Skeletal muscle cell (primary cell): ENCODE measurements at regions not wholly inside any gene's neighbourhood (a gene's known extent, or its start where the extent isn't known, plus 50 kb on each side); places are given as distances from the start of the nearest gene placed in this dataset.
A peak's percentile ranks its signal among the peaks of the same experiment; 100 is the strongest.
"Not testable (repeated sequence)": the region's sequence is repeated elsewhere in the genome, so short reads cannot be mapped to it uniquely, and the experiment has no call there.

ENCODE experiments used
- DNase-seq: peaks from one replicate; pipeline ENCODE4 v3.0.0-alpha.2; 2010; ENCODE audit warnings: low read depth
- H3K4me3 ChIP-seq: 2 replicates; pipeline ENCODE4 v1.5.1; 2011; ENCODE audit warnings: low read depth, mild to moderate bottlenecking, control low read depth, low read length, moderate library complexity

DNA sequence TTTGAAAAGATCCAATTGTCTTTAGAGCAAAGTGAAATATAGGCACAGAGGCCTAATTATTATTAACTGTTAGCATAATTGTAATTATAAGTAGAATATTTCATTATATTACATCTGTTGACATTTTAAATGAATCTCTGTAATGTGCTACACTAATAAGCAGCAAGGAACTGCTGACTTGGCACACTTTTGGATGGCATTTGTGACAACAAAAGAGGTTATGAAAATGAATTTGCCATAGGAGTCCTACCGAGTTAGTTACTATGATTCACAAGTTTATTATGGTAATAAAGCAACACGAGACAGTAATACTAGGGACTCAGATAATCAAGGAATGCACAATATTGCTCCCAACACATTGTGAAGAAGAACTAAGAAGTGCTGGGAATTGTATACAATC is 213.8 kb upstream of the PCDH9 start:
- no peak for DNase-seq
- no peak overlapping the region for H3K4me3 ChIP-seq

DNA sequence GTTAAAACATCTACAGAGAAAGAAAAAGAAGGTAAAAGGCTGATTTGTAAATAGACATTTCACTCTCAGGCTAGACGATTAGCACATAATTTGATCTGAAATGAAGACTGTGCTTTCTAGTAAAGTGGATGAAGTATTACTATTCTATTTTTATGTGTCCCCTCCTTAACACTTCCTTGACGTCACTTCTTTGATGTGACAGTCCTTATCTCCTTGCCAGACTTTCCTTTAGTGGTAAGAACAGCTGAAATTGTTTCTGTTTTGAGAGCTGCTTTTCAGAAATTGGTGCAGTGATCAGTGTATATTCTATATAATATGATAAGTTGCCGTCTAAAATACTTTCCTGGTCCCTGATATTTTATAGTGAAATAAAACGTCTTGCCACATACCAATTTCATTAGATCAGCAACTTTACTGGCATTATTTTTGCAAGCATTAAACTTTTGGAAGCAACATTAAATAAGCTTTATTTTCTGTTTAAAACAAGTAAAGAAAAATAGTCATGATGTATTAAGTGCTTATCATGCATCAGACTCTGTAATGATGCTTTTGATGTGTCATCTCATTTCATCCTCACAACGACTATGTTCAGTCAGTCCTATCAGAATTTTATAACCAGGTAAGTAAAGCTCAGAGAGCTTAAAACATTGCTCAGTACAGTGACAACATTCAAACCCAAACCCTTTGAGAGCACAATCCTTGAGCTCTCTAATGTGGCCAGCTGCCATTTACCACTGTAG is 210.3 kb upstream of the PCDH9 start:
- H3K4me3 ChIP-seq: no peak overlapping the region
- DNase-seq: no peak

DNA sequence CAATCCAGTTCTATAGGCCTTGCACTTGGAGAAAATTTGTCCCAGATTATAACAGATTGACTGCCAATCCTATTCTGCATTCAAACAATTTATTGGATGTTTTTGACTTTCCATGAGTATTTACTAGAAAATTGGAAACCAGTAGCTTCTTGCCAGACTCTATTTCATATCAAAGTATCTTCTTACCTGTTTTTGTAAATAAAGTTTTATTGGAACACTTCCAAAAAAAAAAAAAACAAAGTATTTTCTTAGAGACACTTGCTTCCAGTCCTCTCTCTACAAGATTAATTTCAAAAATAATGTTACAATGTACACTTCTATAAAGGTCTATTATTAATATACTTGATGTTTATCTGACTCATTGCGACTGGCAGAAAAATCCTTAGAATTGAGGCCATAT is 209.2 kb upstream of the PCDH9 start:
- no peak for DNase-seq
- H3K4me3 ChIP-seq: no peak overlapping the region

DNA sequence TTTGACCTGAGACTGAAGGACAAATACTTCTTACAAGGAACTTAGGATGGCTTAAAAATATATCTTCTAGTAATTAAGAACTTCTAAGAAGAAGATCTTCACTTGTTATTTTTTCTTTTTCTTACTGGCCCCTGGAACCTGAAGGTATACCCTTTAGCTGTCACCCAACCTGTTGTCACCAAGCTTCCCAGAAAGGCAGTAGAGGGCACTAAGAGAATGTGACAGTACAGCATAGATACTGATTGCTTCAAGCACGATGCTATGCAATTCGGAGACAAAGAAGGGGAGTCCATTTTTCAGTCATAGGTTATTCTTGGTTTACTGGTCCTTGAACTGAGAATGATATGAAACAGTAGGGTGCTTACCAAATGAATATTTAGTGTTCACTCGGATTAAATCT is 208.3 kb upstream of the PCDH9 start:
- no peak for DNase-seq
- no peak overlapping the region for H3K4me3 ChIP-seq

- no peak overlapping the region for H3K4me3 ChIP-seq
- DNase-seq: no peak
These were observed 207.1 kb upstream of the PCDH9 start for GRCh38 chr13:67437244-67437643.

GRCh38 chr13:67421475-67421874 is 191.3 kb upstream of the PCDH9 start:
- no peak for DNase-seq
- no peak overlapping the region for H3K4me3 ChIP-seq

GRCh38 chr13:67416047-67416925 is 186.2 kb upstream of the PCDH9 start:
- H3K4me3 ChIP-seq: no peak overlapping the region
- DNase-seq: peak; percentile 20

GRCh38 chr13:67410645-67411044 is 180.5 kb upstream of the PCDH9 start:
- no peak for DNase-seq
- no peak overlapping the region for H3K4me3 ChIP-seq

- H3K4me3 ChIP-seq: no peak overlapping the region
- DNase-seq: peak; percentile 83
These were observed 178.7 kb upstream of the PCDH9 start for GRCh38 chr13:67408798-67409197.

DNA sequence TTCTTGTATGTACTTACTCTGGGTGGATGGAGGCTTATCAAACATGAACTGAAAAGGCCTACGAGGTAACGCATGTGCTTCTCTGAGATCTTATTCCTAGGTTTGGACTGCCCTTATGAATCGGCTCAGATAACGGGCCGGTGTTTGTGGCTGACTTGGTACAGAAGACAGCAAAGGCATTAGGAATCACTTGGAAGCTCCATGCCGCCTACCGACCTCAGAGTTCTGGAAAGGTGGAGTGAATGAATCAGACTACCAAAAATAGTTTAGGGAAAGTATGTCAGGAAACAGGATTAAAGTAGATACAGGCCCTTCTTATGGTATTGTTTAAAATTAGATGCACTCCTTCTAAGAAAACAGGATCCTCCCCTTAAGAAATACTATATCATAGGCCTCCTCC is 172.4 kb upstream of the PCDH9 start:
- no peak for DNase-seq
- no peak overlapping the region for H3K4me3 ChIP-seq

DNA sequence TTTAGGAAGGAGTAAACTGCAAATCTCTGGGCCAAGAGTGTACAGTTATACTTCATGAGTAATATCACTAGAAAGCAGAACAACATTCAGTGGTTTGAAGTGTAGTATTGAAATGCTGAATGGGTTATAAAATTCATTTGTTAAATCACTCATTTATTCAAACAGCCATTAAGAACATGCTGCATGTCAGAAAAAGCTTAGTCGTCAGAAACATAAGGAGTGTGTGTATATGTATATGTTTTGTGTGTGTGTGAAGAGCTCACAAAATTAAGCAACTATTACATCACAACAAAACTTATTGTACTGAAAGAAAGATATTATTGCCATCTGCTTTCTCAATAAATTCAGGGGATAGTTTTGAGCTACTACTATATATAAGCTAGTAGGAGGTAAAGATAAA is 165.4 kb upstream of the PCDH9 start:
- H3K4me3 ChIP-seq: no peak overlapping the region

GRCh38 chr13:67392014-67392413 is 161.9 kb upstream of the PCDH9 start:
- H3K4me3 ChIP-seq: no peak overlapping the region
- no peak for DNase-seq

More for the DNA sequence above, 165.4 kb upstream of the PCDH9 start:
- DNase-seq: no peak

GRCh38 chr13:67390462-67391086 is 160.4 kb upstream of the PCDH9 start:
- DNase-seq: peak; percentile 83

GRCh38 chr13:67389171-67389570 is 159.0 kb upstream of the PCDH9 start:
- H3K4me3 ChIP-seq: no peak overlapping the region
- no peak for DNase-seq

More at GRCh38 chr13:67390462-67391086, 160.4 kb upstream of the PCDH9 start:
- H3K4me3 ChIP-seq: no peak overlapping the region

GRCh38 chr13:67383109-67383757 is 153.1 kb upstream of the PCDH9 start:
- DNase-seq: peak; percentile 32

DNA sequence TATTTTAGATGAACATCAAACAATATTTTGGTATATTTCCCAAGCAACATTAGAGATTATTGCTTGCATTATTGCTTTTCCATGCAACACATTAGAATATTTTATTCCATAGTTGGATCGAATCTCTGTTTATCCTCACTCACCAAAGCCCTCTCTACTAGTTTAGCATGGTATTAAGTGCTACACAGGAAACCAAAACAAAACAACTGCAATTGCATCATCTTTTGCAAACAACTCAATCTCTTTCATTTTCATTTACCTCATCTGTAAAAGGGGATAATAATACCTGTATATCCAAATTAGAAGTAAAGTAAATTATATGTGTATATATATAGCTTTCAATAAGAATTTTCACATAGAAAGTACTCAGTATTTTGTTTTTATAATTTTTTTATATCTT is 147.8 kb upstream of the PCDH9 start:
- no peak for DNase-seq
- H3K4me3 ChIP-seq: no peak overlapping the region

More at GRCh38 chr13:67383109-67383757, 153.1 kb upstream of the PCDH9 start:
- not testable (repeated sequence) for H3K4me3 ChIP-seq

GRCh38 chr13:67374391-67374790 is 144.3 kb upstream of the PCDH9 start:
- DNase-seq: no peak

GRCh38 chr13:67372868-67373464 is 142.8 kb upstream of the PCDH9 start:
- DNase-seq: no peak
- H3K4me3 ChIP-seq: no peak overlapping the region

More at GRCh38 chr13:67374391-67374790, 144.3 kb upstream of the PCDH9 start:
- H3K4me3 ChIP-seq: no peak overlapping the region

- H3K4me3 ChIP-seq: no peak overlapping the region
- DNase-seq: peak; percentile 95
These were observed 139.9 kb upstream of the PCDH9 start for GRCh38 chr13:67369895-67370660.
